HG03457 (cell line): ENCODE measurements at regions not wholly inside any gene's neighbourhood (a gene's known extent, or its start where the extent isn't known, plus 50 kb on each side); places are given as distances from the start of the nearest gene placed in this dataset.

Experiments used
- ATAC-seq: cut with Tn5 transposase; IDR thresholded peaks from one replicate; pipeline ENCODE4 v1.9.1; 2021; ENCODE audit warnings: moderate number of reproducible peaks; ENCODE audit not compliant: unreplicated experiment

GRCh38 chr13:106302843-106303242 lies 232.6 kb downstream of the EFNB2 start:
- ATAC-seq, result no peak

GRCh38 chr13:106302011-106302410 lies 233.5 kb downstream of the EFNB2 start:
- no peak for ATAC-seq

GRCh38 chr13:106299621-106300020 lies 235.8 kb downstream of the EFNB2 start:
- ATAC-seq, result no peak

GRCh38 chr13:106297283-106297682 lies 238.2 kb downstream of the EFNB2 start:
- no peak for ATAC-seq

GRCh38 chr13:106296723-106297122 lies 238.7 kb downstream of the EFNB2 start:
- no peak for ATAC-seq

- ATAC-seq, result no peak
Observed at GRCh38 chr13:106295971-106296370, 239.5 kb downstream of the EFNB2 start.

- no peak for ATAC-seq
Observed at GRCh38 chr13:106291006-106291405, 244.5 kb downstream of the EFNB2 start.

- ATAC-seq, result no peak
Observed at GRCh38 chr13:106287351-106287750, 248.1 kb downstream of the EFNB2 start.

- ATAC-seq, result peak; percentile 85
Observed at GRCh38 chr13:106286811-106287210, 248.7 kb downstream of the EFNB2 start.

GRCh38 chr13:106284358-106284757 lies 251.1 kb downstream of the EFNB2 start:
- no peak for ATAC-seq

GRCh38 chr13:106281426-106281825 lies 254.0 kb downstream of the EFNB2 start:
- ATAC-seq, result no peak

- ATAC-seq, result no peak
Observed at GRCh38 chr13:106277484-106278154, 257.8 kb downstream of the EFNB2 start.

- no peak for ATAC-seq
Observed at GRCh38 chr13:106276876-106277275, 258.6 kb downstream of the EFNB2 start.

- no peak for ATAC-seq
Observed at GRCh38 chr13:106275446-106276032, 259.9 kb downstream of the EFNB2 start.

GRCh38 chr13:106274551-106275203 lies 260.8 kb downstream of the EFNB2 start:
- ATAC-seq, result no peak

- ATAC-seq, result no peak
Observed at GRCh38 chr13:106263801-106264200, 271.7 kb downstream of the EFNB2 start.

GRCh38 chr13:106262886-106263285 lies 272.6 kb downstream of the EFNB2 start:
- no peak for ATAC-seq

GRCh38 chr13:106261450-106261849 lies 274.0 kb downstream of the EFNB2 start:
- no peak for ATAC-seq

GRCh38 chr13:106260352-106260751 lies 275.1 kb downstream of the EFNB2 start:
- no peak for ATAC-seq

GRCh38 chr13:106259928-106260327 lies 275.5 kb downstream of the EFNB2 start:
- ATAC-seq, result no peak

- ATAC-seq, result no peak
Observed at GRCh38 chr13:106246666-106247188, 288.7 kb downstream of the EFNB2 start.

GRCh38 chr13:106246242-106246641 lies 289.2 kb downstream of the EFNB2 start:
- no peak for ATAC-seq
